ENCODE measurements at regions not wholly inside any gene's neighbourhood (a gene's known extent, or its start where the extent isn't known, plus 50 kb on each side); places are given as distances from the start of the nearest gene placed in this dataset.
"Not testable (repeated sequence)": the region's sequence is repeated elsewhere in the genome, so short reads cannot be mapped to it uniquely, and the experiment has no call there.

DNA sequence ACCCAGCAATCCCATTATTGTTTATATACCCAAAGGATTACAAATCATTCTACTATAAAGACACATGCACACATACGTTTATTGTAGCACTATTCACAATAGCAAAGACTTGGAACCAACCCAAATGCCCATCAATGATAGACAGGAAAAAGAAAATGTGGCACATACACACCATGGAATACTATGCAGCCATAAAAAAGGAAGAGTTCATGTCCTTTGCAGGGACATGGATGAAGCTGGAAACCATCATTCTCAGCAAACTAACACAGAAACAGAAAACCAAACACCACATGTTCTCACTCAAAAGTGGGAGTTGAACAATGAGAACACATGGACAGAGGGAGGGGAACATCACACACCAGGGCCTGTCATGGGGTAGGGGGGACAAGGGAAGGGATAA lies 91.3 kb upstream of the PCED1B start:
- H3K36me3 ChIP-seq; H3K4me1 ChIP-seq (replicated peaks); H3K27me3 ChIP-seq (replicated peaks); H3K4me3 ChIP-seq; H3K27ac ChIP-seq: not testable (repeated sequence)
- peak in 1 of 2 experiments; percentile 78 for DNase-seq (ENCODE audit: low read depth in 1 of 2, low spot score in 2 of 2)
- H3K9me3 ChIP-seq (replicated peaks), result peaks cover 20% of the 10 kb centered on the region

DNA sequence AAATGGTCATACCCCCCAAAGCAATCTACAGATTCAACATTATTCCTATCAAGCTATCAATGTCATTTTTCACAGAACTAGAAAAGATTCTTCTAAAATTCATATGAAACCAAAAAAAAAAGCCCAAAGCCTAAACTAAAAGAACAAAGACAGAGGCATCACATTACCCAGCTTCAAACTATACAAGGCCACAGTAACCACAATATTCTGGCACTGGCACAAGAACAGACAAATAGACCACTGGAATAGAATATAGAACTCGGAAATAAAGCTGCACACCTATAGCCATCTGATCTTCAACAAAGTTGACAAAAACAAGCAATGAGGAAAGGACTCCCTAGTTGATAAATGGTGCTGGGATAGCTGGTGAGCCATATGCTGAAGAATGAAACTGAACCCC lies 89.2 kb upstream of the PCED1B start:
- Histone ChIP-seq H3K27me3 (replicated peaks) (peaks cover 5% of the 10 kb centered on the region; the same call in 1 of the 2 replicates), H3K4me1 (replicated peaks) (no peaks in the 10 kb centered on the region), H3K36me3 (no peaks in the 10 kb centered on the region), H3K4me3 (no peak overlapping the region), H3K27ac (no peak overlapping the region), H3K9me3 (replicated peaks) (peaks cover 20% of the 10 kb centered on the region)
- DNase-seq (ENCODE audit: low read depth in 1 of 2, low spot score in 2 of 2), result peak in 1 of 2 experiments; percentile 58

DNA sequence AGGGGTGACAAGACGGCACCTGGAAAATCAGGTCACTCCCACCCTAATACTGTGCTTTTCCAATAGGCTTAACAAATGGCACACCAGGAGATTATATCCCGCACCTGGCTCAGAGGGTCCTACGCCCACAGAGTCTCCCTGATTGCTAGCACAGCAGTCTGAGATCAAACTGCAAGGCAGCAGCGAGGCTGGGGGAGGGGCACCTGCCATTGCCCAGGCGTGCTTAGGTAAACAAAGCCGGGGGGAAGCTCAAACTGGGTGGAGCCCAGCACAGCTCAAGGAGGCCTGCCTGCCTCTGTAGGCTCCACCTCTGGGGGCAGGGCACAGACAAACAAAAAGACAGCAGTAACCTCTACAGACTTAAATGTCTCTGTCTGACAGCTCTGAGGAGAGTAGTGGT lies 87.4 kb upstream of the PCED1B start:
- peak in 1 of 2 experiments; percentile 90 for DNase-seq (ENCODE audit: low read depth in 1 of 2, low spot score in 2 of 2)
- H3K36me3 ChIP-seq; H3K27me3 ChIP-seq (replicated peaks); H3K4me3 ChIP-seq; H3K27ac ChIP-seq; H3K4me1 ChIP-seq (replicated peaks): not testable (repeated sequence)
- H3K9me3 ChIP-seq (replicated peaks), result peaks cover 20% of the 10 kb centered on the region

DNA sequence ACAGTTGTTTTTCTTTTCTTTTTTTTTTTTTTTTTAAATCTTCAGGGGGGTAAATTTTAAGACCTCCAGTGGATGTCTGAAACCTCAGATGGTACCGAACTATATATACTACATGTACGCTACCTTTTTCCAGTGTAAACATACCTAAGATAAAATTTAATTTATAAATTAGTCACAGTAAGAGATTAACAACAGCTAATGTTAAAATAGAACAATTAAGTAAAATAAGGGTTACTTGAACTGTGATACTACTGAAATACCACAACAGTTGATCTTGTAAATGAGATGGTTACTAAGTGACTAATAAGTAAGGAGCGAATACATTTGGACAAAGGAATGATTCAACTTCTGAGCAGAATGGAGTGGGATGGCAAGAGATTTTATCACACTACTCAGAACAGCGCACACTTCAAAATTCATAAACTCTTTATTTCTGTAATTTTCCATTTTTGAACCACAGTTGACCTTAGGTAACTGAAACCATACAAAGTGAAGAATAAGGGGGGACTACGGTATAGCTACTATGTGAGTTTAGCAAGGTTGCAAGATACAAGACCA lies 80.5 kb upstream of the PCED1B start:
- no peaks in the 10 kb centered on the region for H3K36me3 ChIP-seq
- peak; percentile 85 to 100 for DNase-seq (ENCODE audit: low read depth in 1 of 2, low spot score in 2 of 2)
- no peaks in the 10 kb centered on the region for H3K9me3 ChIP-seq (replicated peaks)
- H3K4me1 ChIP-seq (replicated peaks), result peaks cover 19% of the 10 kb centered on the region
- H3K4me3 ChIP-seq, result no peak overlapping the region
- peak overlapping the region; percentile 86 for H3K27ac ChIP-seq
- no peaks in the 10 kb centered on the region for H3K27me3 ChIP-seq (replicated peaks)

DNA sequence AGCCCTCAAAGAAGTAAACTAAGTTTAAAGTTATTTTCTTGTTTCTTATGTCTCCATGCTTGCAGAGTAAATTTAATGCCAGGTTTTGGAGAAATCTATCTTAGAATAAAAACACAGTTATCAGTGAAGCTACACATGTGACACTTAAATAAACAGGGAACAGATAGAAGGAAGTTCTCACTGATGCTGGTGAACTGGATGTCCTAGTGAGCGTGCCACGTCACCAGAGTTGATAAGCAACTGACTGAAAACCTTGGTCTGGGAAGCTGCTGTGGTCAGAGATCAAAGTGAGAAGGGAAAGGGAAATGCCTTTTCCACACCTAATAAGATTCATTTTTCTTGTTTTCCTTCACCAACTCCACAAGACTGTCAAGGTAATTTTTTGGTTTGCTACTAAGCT lies 74.8 kb upstream of the PCED1B start:
- H3K27me3 ChIP-seq (replicated peaks), result no peaks in the 10 kb centered on the region
- H3K27ac ChIP-seq, result no peak overlapping the region
- no peaks in the 10 kb centered on the region for H3K36me3 ChIP-seq
- H3K4me1 ChIP-seq (replicated peaks), result peaks cover 3% of the 10 kb centered on the region
- no peak overlapping the region for H3K4me3 ChIP-seq
- H3K9me3 ChIP-seq (replicated peaks), result no peaks in the 10 kb centered on the region
- DNase-seq (ENCODE audit: low read depth in 1 of 2, low spot score in 2 of 2), result peak in 1 of 2 experiments; percentile 71

DNA sequence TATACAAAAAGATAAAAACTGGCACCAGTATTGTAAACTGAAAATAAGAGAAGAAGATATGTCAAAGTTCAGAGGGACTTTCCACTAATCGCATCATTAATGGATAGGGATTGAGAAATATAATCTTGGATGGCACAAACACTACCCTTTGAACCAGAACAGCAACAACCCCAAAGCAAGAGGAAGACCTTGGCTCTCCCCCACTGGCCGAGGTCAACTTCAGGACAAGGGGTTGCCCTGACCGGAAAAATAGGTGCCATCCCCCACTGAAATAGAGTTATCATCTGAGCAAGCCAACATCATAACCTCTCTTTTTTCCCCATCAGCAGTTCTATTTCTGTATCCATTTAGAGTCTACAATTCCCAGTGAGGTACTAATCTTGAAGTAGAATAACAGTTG lies 72.4 kb upstream of the PCED1B start:
- Histone ChIP-seq H3K27ac (no peak overlapping the region), H3K9me3 (replicated peaks) (no peaks in the 10 kb centered on the region), H3K4me1 (replicated peaks) (no peaks in the 10 kb centered on the region), H3K27me3 (replicated peaks) (no peaks in the 10 kb centered on the region), H3K4me3 (no peak overlapping the region), H3K36me3 (no peaks in the 10 kb centered on the region)
- peak in 1 of 2 experiments; percentile 78 for DNase-seq (ENCODE audit: low read depth in 1 of 2, low spot score in 2 of 2)

DNA sequence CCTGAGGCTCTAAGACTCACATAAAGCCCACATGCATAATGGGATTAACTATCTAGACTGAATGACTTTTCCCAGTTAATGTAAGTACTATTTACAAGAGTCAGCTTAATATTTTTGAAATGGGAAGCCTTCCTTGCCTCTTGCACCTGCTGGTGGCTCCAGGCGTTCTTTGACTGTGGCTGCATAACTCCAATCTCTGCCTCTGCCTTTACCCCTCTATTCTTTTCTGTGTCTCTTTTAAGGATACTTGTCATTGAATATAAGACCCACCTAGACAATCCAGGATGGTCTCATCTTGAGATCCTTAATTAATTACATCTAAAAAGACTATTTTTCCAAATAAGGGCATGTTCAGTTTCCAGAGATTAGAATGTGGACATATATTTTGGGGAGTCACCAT lies 66.9 kb upstream of the PCED1B start:
- H3K27ac ChIP-seq, result no peak overlapping the region
- 0 out of 2 replicates have a peak, but pooled peaks cover 4% of the 10 kb centered on the region for H3K36me3 ChIP-seq
- H3K4me3 ChIP-seq, result no peak overlapping the region
- peak; percentile 62 to 67 for DNase-seq (ENCODE audit: low read depth in 1 of 2, low spot score in 2 of 2)
- peaks cover 41% of the 10 kb centered on the region for H3K4me1 ChIP-seq (replicated peaks)
- H3K27me3 ChIP-seq (replicated peaks), result no peaks in the 10 kb centered on the region
- H3K9me3 ChIP-seq (replicated peaks), result peaks cover 3% of the 10 kb centered on the region

DNA sequence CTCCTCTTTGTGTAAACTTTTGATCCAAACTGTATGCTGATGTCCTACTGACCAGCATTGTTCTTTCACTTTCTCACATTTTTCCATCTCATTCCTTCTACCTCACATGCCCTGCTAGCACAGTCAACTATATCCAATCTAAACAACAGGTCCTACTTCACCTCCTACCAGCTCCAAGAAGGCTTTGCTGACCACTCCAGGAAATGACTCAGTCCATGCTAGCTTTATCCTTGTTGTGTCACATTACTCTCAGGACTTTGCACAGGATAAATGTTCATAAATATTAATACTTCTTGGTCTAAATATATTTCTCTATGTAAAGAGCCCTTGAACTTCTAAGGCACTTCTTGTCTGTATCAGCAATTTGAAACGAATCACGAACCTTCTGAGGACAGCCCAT lies 64.9 kb upstream of the PCED1B start:
- Histone ChIP-seq H3K4me1 (replicated peaks) (peaks cover 51% of the 10 kb centered on the region), H3K9me3 (replicated peaks) (peaks cover 3% of the 10 kb centered on the region), H3K4me3 (no peak overlapping the region), H3K27me3 (replicated peaks) (no peaks in the 10 kb centered on the region), H3K36me3 (0 out of 2 replicates have a peak, but pooled peaks cover 4% of the 10 kb centered on the region), H3K27ac (peak overlapping the region; percentile 76)
- peak; percentile 100 for DNase-seq (ENCODE audit: low read depth in 1 of 2, low spot score in 2 of 2)

DNA sequence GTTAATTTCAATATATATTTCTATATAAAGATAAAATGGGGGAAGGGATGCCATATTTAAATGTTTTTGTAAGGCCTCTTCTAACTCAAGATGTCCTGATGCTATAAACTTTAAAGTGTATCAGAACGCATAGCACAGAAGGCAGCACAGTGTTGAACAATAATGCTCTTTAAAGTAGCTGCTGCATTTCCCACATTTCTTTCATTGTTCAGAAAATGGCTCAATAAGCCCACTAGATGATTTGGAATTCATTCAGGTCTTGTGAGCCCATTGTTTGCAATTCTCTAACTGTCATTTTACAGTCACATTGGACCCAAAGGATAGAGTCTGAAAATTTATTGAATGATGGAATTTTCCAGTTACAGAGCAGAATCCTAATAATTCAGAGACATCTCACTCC lies 64.0 kb upstream of the PCED1B start:
- Histone ChIP-seq H3K9me3 (replicated peaks) (peaks cover 3% of the 10 kb centered on the region), H3K27ac (peak overlapping the region; percentile 76)

DNA sequence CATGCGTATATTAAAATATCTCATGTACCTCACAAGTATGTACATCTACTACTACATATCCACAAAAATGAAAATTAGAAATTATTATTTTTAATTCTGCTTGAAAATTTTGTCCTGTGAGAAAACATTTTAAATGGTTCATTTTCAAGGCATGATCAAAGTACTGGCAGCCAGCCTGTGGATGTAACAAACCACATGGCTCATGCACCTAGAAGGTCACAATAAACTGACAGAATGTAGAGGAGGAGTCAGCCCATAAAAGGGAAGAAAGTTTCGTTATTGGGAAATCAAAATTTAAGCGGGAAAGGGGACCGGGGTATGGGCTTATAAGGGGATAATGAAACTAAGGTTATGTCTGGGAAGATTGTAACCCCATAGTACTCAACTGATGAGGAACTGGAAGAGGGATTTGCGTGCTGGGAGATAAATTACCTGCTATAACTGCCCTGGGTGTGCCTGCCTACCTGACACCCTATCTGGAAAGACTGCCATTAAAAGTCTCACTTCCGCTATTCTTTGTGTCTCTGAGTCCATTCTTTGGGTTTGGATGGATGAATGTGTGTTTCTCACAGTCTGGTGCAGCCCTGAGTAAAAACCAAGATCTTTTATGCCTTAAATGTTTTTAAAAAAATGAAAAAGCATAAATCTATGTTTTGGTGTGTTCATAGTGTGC lies 62.2 kb upstream of the PCED1B start:
- Histone ChIP-seq H3K27me3 (replicated peaks) (no peaks in the 10 kb centered on the region), H3K27ac (peak overlapping the region; percentile 40), H3K4me1 (replicated peaks) (peaks cover 67% of the 10 kb centered on the region), H3K4me3 (no peak overlapping the region), H3K36me3 (0 out of 2 replicates have a peak, but pooled peaks cover 4% of the 10 kb centered on the region), H3K9me3 (replicated peaks) (peaks cover 3% of the 10 kb centered on the region)
- DNase-seq (ENCODE audit: low read depth in 1 of 2, low spot score in 2 of 2), result peak; percentile 73 to 81

More for the DNA sequence above, 64.0 kb upstream of the PCED1B start:
- peaks cover 51% of the 10 kb centered on the region for H3K4me1 ChIP-seq (replicated peaks)
- H3K36me3 ChIP-seq, result 0 out of 2 replicates have a peak, but pooled peaks cover 4% of the 10 kb centered on the region
- DNase-seq (ENCODE audit: low read depth in 1 of 2, low spot score in 2 of 2), result peak; percentile 63 to 94
- no peak overlapping the region for H3K4me3 ChIP-seq
- H3K27me3 ChIP-seq (replicated peaks), result no peaks in the 10 kb centered on the region

DNA sequence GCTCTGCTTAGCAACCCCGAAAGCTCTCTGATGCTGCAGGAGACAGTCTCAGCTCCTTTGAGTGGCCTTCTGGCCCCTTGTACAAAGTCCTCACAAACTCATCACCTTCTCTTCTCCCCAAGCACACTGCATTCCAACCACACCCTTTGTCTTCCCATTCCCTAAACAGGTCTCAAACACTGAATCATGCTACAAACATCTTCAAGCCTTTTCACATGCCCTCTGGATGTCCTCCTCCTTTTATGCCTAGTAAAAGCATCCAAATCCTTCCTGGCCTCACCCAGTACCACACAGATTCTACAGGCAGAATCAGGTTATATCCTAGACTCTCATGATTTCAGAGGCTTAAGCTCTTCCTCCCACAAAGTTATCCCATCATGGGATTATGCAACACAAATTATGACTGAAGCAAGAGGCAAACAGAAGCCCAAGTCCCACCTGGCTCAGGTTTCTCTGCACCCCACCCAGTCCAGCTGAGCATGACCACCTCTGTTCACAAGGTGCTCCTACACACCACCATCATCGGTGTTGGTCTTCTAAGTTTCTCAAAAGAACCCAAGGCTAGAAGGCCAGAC lies 61.4 kb upstream of the PCED1B start:
- H3K9me3 ChIP-seq (replicated peaks), result peaks cover 3% of the 10 kb centered on the region
- H3K27me3 ChIP-seq (replicated peaks), result no peaks in the 10 kb centered on the region
- H3K4me1 ChIP-seq (replicated peaks), result peaks cover 74% of the 10 kb centered on the region
- H3K27ac ChIP-seq, result peak overlapping the region; percentile 40
- H3K4me3 ChIP-seq, result no peak overlapping the region
- 0 out of 2 replicates have a peak, but pooled peaks cover 4% of the 10 kb centered on the region for H3K36me3 ChIP-seq
- peak; percentile 97 to 99 for DNase-seq (ENCODE audit: low read depth in 1 of 2, low spot score in 2 of 2)

DNA sequence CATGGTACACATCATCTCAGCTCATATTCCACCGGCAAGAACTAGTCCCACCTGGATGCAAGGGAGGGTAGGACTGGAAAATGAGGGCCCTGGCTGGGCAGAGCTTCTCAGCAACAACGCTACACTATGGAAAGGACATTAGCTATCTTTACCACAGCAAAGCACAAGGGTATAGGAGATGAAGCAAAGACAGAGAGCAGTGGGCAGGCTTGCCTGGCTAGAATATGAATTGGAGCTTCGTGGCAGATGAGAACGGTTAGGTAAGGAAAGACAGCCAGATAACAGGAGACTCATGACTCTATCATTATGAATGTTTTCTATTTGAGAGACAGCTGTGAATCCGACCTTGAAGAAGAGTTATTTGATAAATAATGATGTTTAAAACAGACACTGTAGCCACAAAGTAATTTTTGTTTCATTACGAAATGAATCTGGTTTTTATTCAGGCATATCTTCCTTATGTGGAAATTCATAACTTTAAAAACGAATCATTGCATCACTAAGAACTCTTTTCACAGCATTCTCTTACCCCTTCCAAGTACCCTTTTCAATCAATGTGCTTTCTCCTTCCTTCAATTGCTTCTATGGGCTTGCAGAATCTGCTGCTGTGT lies 59.1 kb upstream of the PCED1B start:
- peak; percentile 80 to 82 for DNase-seq (ENCODE audit: low read depth in 1 of 2, low spot score in 2 of 2)
- no peak overlapping the region for H3K4me3 ChIP-seq
- peaks cover 3% of the 10 kb centered on the region for H3K9me3 ChIP-seq (replicated peaks)
- no peak overlapping the region; the same call in 1 of the 2 replicates for H3K27ac ChIP-seq
- H3K4me1 ChIP-seq (replicated peaks), result peaks cover 68% of the 10 kb centered on the region
- 0 out of 2 replicates have a peak, but pooled peaks cover 4% of the 10 kb centered on the region for H3K36me3 ChIP-seq
- H3K27me3 ChIP-seq (replicated peaks), result no peaks in the 10 kb centered on the region

DNA sequence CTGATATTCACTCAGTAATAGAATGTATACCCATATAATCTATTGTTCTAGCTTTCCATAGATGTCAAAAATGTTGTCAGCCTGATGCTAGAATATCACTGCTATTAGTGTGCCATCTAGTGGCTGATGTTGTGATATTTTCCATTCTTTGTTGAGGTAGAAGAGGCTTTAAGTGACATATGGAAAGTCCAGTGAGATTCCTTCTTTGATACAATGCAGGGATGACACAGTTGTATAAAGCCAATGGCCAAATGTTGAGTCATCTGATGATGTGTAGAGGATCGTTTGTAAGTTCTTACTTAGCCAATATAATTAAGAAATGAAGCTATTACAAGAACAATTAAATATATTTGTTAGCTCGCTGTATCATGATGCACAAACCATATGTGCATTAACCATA lies 58.1 kb upstream of the PCED1B start:
- H3K27ac ChIP-seq, result peak overlapping the region; percentile 73

DNA sequence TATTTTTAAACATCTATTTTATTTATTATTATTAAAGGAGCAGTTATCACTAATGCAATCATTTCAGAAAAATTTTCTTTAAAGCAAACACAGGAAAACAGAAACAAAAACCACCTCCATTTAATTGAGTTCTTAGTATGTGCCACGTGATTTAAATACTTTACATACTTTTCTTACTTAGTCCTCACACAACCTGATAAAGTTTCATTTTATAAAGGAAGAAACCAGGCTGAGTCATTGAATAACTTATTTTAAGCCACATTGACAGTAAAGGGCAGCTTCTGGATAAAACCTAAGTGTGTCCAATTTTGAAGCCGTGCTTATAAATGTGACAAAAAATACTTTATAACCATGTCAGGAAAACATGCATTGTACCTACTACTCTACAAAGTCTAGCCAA lies 57.1 kb upstream of the PCED1B start:
- Histone ChIP-seq H3K9me3 (replicated peaks) (no peaks in the 10 kb centered on the region), H3K27me3 (replicated peaks) (no peaks in the 10 kb centered on the region), H3K4me3 (no peak overlapping the region), H3K36me3 (no peaks in the 10 kb centered on the region), H3K4me1 (replicated peaks) (peaks cover 48% of the 10 kb centered on the region), H3K27ac (peak overlapping the region; percentile 73)
- peak; percentile 83 to 100 for DNase-seq (ENCODE audit: low read depth in 1 of 2, low spot score in 2 of 2)

More for the DNA sequence above, 58.1 kb upstream of the PCED1B start:
- 0 out of 2 replicates have a peak, but pooled peaks cover 3% of the 10 kb centered on the region for H3K36me3 ChIP-seq
- H3K4me3 ChIP-seq, result no peak overlapping the region
- peaks cover 58% of the 10 kb centered on the region for H3K4me1 ChIP-seq (replicated peaks)
- no peaks in the 10 kb centered on the region for H3K27me3 ChIP-seq (replicated peaks)
- peak; percentile 98 to 100 for DNase-seq (ENCODE audit: low read depth in 1 of 2, low spot score in 2 of 2)
- peaks cover 3% of the 10 kb centered on the region for H3K9me3 ChIP-seq (replicated peaks)
